ENCODE measurements at regions not wholly inside any gene's neighbourhood (a gene's known extent, or its start where the extent isn't known, plus 50 kb on each side); places are given as distances from the start of the nearest gene placed in this dataset.

DNA sequence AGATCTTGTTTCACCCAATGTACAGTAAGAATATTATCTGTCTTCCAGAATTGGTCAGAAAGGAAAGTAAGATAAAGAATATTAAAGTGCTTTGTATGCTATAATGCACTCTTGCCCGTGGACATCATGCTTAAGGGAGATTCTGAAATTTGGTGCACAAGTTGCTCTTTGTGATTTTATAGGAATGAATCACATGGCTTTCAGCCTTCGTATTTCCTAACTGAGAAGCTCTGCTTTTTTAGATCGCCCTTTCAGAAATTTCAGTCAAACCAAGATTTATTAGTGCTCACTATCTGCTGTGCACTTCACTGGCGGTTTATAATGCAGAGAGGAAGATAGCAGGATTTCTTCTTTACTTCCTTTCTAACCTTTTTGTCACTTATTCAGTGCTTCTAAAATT lies 1248.5 kb upstream of the LRRN3 start:
- no peak overlapping the region for H3K27ac ChIP-seq (ENCODE audit: low read depth, low read length)
- H3K36me3 ChIP-seq (ENCODE audit: insufficient read depth, low read length) = no peaks in the 10 kb centered on the region
- H3K9me3 ChIP-seq (ENCODE audit: low read depth, low read length) = no peaks in the 10 kb centered on the region
- H4K20me1 ChIP-seq (ENCODE audit: insufficient read depth, low read length) = no peaks in the 10 kb centered on the region
- TF ChIP-seq, protein P1, sequence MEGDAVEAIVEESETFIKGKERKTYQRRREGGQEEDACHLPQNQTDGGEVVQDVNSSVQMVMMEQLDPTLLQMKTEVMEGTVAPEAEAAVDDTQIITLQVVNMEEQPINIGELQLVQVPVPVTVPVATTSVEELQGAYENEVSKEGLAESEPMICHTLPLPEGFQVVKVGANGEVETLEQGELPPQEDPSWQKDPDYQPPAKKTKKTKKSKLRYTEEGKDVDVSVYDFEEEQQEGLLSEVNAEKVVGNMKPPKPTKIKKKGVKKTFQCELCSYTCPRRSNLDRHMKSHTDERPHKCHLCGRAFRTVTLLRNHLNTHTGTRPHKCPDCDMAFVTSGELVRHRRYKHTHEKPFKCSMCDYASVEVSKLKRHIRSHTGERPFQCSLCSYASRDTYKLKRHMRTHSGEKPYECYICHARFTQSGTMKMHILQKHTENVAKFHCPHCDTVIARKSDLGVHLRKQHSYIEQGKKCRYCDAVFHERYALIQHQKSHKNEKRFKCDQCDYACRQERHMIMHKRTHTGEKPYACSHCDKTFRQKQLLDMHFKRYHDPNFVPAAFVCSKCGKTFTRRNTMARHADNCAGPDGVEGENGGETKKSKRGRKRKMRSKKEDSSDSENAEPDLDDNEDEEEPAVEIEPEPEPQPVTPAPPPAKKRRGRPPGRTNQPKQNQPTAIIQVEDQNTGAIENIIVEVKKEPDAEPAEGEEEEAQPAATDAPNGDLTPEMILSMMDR (IDR thresholded peaks at IDR 0.05; ENCODE audit: extremely low read depth, low read depth, low read length) = no peak
- H2AFZ ChIP-seq (ENCODE audit: low read length) = no peak overlapping the region
- no peaks in the 10 kb centered on the region for H3K4me1 ChIP-seq (ENCODE audit: insufficient read depth, low read length)
- H3K4me3 ChIP-seq (ENCODE audit: insufficient read depth, low read length) = no peak overlapping the region
- H3K27me3 ChIP-seq (ENCODE audit: insufficient read depth, low read length) = no peaks in the 10 kb centered on the region
- no peaks in the 10 kb centered on the region for H3K79me2 ChIP-seq (ENCODE audit: insufficient read depth, low read length)
- no peak for DNase-seq (ENCODE audit: insufficient read length, low spot score, missing footprints)
- no peak overlapping the region for H3K4me2 ChIP-seq (ENCODE audit: insufficient read depth, low read length)

DNA sequence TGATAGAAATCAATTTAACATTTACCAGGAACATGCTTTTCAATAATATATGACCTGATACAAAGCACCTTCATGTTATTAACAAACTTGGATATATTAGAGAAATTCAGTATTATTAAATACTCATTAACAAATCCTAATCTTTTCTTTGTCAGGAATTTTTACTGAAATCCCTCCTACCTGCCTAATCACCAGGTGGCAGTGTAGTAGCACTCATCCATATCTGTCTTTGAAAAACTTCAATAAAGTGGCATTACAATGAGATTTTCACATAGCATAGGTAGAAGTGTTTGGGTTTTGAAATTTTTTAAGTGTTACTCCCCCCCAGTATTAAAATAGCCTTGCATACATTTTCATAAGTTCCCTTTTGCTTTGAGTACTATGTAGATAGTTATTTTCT lies 1246.6 kb upstream of the LRRN3 start:
- H2AFZ ChIP-seq (ENCODE audit: low read length) = no peak overlapping the region
- no peak overlapping the region for H3K4me3 ChIP-seq (ENCODE audit: insufficient read depth, low read length)
- no peaks in the 10 kb centered on the region for H3K36me3 ChIP-seq (ENCODE audit: insufficient read depth, low read length)
- no peaks in the 10 kb centered on the region for H4K20me1 ChIP-seq (ENCODE audit: insufficient read depth, low read length)
- TF ChIP-seq, protein P1 (IDR thresholded peaks at IDR 0.05; ENCODE audit: extremely low read depth, low read depth, low read length) = no peak
- H3K27me3 ChIP-seq (ENCODE audit: insufficient read depth, low read length) = no peaks in the 10 kb centered on the region
- no peaks in the 10 kb centered on the region for H3K4me1 ChIP-seq (ENCODE audit: insufficient read depth, low read length)
- H3K4me2 ChIP-seq (ENCODE audit: insufficient read depth, low read length) = no peak overlapping the region
- H3K9me3 ChIP-seq (ENCODE audit: low read depth, low read length) = no peaks in the 10 kb centered on the region
- H3K27ac ChIP-seq (ENCODE audit: low read depth, low read length) = no peak overlapping the region
- no peaks in the 10 kb centered on the region for H3K79me2 ChIP-seq (ENCODE audit: insufficient read depth, low read length)
- no peak for DNase-seq (ENCODE audit: insufficient read length, low spot score, missing footprints)

DNA sequence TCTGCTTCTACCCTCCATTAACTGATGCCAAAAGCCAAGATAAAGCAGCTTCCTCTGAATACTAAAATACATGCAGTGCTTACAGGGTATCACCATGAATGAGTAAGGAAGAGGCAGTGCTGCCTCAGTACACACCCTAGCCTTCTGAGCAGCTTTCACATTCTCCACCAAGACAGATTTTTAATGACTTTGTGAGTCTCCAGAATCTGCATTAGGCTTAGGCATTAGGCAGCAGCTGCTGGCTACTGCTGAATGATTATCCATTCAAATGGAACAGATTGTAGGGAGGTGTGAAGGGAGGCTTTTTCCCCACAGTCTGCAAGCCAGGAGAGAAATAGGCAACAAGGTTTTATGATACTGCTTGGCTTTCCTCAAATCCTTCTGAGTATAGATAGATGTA lies 1226.7 kb upstream of the LRRN3 start:
- H3K79me2 ChIP-seq (ENCODE audit: insufficient read depth, low read length) = no peaks in the 10 kb centered on the region
- H3K4me2 ChIP-seq (ENCODE audit: insufficient read depth, low read length) = no peak overlapping the region
- H3K4me3 ChIP-seq (ENCODE audit: insufficient read depth, low read length) = no peak overlapping the region
- H2AFZ ChIP-seq (ENCODE audit: low read length) = no peak overlapping the region
- TF ChIP-seq, protein P1 (IDR thresholded peaks at IDR 0.05; ENCODE audit: extremely low read depth, low read depth, low read length) = no peak
- DNase-seq (ENCODE audit: insufficient read length, low spot score, missing footprints) = no peak
- H3K36me3 ChIP-seq (ENCODE audit: insufficient read depth, low read length) = no peaks in the 10 kb centered on the region
- H4K20me1 ChIP-seq (ENCODE audit: insufficient read depth, low read length) = no peaks in the 10 kb centered on the region
- H3K27ac ChIP-seq (ENCODE audit: low read depth, low read length) = no peak overlapping the region
- H3K27me3 ChIP-seq (ENCODE audit: insufficient read depth, low read length) = no peaks in the 10 kb centered on the region
- H3K4me1 ChIP-seq (ENCODE audit: insufficient read depth, low read length) = no peaks in the 10 kb centered on the region
- H3K9me3 ChIP-seq (ENCODE audit: low read depth, low read length) = no peaks in the 10 kb centered on the region

DNA sequence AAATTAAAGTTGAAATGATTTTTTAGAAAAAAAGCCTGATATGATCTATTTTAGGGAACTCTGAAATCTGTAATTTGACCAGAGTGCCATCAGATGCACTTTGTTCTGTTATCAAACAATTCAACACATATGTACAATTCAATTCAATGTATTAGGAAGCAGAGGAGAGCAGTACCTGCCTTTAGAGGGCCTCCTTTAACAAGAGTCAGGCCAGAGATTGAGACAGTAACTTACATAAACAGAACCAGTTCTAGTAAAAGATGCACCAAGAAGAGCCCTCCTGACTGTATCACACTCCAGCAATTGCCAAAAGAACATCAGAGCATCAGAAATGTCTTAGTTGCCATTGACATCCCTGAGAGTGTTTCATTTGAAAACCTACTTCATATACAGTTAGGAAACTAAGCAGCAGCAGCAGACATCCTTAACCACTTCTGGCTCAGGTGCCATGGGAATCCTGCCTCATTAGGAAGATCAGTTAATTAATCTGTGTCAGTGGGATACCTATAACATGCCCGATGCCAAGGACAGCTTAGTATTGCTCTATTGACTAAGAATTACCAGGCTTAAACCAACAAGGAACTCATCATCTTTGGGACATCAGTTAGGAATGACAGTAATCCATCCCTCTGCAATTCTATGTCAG lies 1222.6 kb upstream of the LRRN3 start:
- DNase-seq (ENCODE audit: insufficient read length, low spot score, missing footprints) = no peak
- H3K4me3 ChIP-seq (ENCODE audit: insufficient read depth, low read length) = no peak overlapping the region
- no peak overlapping the region for H3K27ac ChIP-seq (ENCODE audit: low read depth, low read length)
- TF ChIP-seq, protein P1 (IDR thresholded peaks at IDR 0.05; ENCODE audit: extremely low read depth, low read depth, low read length) = no peak
- H3K27me3 ChIP-seq (ENCODE audit: insufficient read depth, low read length) = no peaks in the 10 kb centered on the region
- no peaks in the 10 kb centered on the region for H4K20me1 ChIP-seq (ENCODE audit: insufficient read depth, low read length)
- no peaks in the 10 kb centered on the region for H3K9me3 ChIP-seq (ENCODE audit: low read depth, low read length)
- H3K36me3 ChIP-seq (ENCODE audit: insufficient read depth, low read length) = no peaks in the 10 kb centered on the region
- no peaks in the 10 kb centered on the region for H3K4me1 ChIP-seq (ENCODE audit: insufficient read depth, low read length)
- no peak overlapping the region for H2AFZ ChIP-seq (ENCODE audit: low read length)
- no peak overlapping the region for H3K4me2 ChIP-seq (ENCODE audit: insufficient read depth, low read length)
- H3K79me2 ChIP-seq (ENCODE audit: insufficient read depth, low read length) = no peaks in the 10 kb centered on the region
